ENCODE measurements at regions not wholly inside any gene's neighbourhood (a gene's known extent, or its start where the extent isn't known, plus 50 kb on each side); places are given as distances from the start of the nearest gene placed in this dataset.

DNA sequence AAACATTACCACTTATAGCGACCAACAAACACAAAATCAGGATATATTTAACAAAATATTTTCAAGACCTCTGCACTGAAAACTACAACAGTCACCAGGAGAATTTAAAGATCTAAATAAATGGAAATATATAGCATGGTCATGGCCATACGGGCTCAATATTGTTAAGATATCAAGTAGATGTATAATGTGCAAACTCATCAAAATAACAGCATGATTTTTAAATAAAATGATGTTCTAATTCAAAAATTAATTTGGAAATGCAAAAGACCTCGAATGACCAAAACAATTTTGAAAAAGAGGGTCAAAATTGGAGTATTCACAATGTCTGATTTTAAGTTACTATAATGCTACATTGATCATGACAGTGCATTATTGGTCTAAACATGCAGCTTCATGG is 159.1 kb upstream of the NDN start:
- H3K4me3 ChIP-seq (ENCODE audit: low read depth, low read length) = no peak overlapping the region
- no peaks in the 10 kb centered on the region for H3K36me3 ChIP-seq (ENCODE audit: control insufficient read depth, insufficient read depth, low read length)
- H3K4me1 ChIP-seq (ENCODE audit: control insufficient read depth, insufficient read depth, low read length) = no peaks in the 10 kb centered on the region
- peaks cover 10% of the 10 kb centered on the region; the same call in 1 of the 2 replicates for H3K9me3 ChIP-seq (ENCODE audit: control insufficient read depth, insufficient read depth, low read depth, low read length)
- H3K27ac ChIP-seq (ENCODE audit: low read depth, low read length) = no peak overlapping the region
- H3K27me3 ChIP-seq (ENCODE audit: control insufficient read depth, insufficient read depth, low read length) = peaks cover 2% of the 10 kb centered on the region; the same call in 1 of the 2 replicates
- no peak overlapping the region for H3K9ac ChIP-seq (ENCODE audit: low read length)

DNA sequence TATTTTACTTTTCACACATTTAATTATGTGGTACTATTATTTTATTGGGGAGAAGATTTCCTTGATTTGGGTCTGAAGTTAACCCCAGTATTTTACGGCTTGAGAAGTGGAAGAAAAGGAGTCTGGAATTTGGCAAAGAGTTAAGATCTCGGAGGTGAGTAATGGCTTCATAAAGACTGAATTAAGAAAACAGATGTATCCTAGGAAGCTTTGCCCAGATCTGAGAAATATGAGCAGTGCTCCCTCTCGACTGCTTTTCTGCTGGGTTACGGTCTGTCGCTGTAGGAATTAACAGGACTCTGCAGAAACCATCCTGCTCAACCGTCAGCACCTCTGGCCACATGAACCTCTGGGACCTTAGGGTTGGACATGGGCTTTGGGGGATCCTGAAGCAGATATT is 163.6 kb upstream of the NDN start:
- H3K4me1 ChIP-seq (ENCODE audit: control insufficient read depth, insufficient read depth, low read length) = no peaks in the 10 kb centered on the region; the same call in 1 of the 2 replicates
- no peak overlapping the region for H3K9ac ChIP-seq (ENCODE audit: low read length)
- no peak overlapping the region for H3K4me3 ChIP-seq (ENCODE audit: low read depth, low read length)
- no peak overlapping the region for H3K27ac ChIP-seq (ENCODE audit: low read depth, low read length)
- no peaks in the 10 kb centered on the region for H3K36me3 ChIP-seq (ENCODE audit: control insufficient read depth, insufficient read depth, low read length)
- H3K27me3 ChIP-seq (ENCODE audit: control insufficient read depth, insufficient read depth, low read length) = peaks cover 2% of the 10 kb centered on the region; the same call in 1 of the 2 replicates
- H3K9me3 ChIP-seq (ENCODE audit: control insufficient read depth, insufficient read depth, low read depth, low read length) = peaks cover 15% of the 10 kb centered on the region; the same call in 1 of the 2 replicates

DNA sequence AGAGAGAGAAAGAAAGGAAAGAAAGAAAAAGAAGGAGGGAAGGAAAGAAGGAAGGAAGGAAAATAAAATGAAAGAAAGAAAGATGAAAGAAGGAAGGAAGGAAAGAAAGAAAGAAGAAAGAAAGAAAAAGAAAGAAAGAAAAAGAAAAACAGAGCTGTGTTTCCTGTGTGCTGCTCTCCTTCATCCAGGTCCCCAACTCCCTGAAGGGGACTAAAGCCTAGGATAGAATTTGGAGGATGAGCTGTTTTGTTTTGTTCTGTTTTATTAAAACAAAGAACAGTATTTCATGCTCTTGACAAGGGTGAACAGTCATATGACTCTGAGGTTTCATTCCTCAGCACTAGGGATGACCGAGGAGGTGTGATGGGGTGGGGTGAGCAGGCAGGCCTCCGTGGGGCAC is 164.8 kb upstream of the NDN start:
- H3K27me3 ChIP-seq (ENCODE audit: control insufficient read depth, insufficient read depth, low read length) = peaks cover 2% of the 10 kb centered on the region; the same call in 1 of the 2 replicates
- no peaks in the 10 kb centered on the region; the same call in 1 of the 2 replicates for H3K4me1 ChIP-seq (ENCODE audit: control insufficient read depth, insufficient read depth, low read length)
- no peak overlapping the region for H3K27ac ChIP-seq (ENCODE audit: low read depth, low read length)
- H3K9me3 ChIP-seq (ENCODE audit: control insufficient read depth, insufficient read depth, low read depth, low read length) = peaks cover 15% of the 10 kb centered on the region; the same call in 1 of the 2 replicates
- H3K4me3 ChIP-seq (ENCODE audit: low read depth, low read length) = no peak overlapping the region
- no peak overlapping the region for H3K9ac ChIP-seq (ENCODE audit: low read length)
- H3K36me3 ChIP-seq (ENCODE audit: control insufficient read depth, insufficient read depth, low read length) = no peaks in the 10 kb centered on the region

DNA sequence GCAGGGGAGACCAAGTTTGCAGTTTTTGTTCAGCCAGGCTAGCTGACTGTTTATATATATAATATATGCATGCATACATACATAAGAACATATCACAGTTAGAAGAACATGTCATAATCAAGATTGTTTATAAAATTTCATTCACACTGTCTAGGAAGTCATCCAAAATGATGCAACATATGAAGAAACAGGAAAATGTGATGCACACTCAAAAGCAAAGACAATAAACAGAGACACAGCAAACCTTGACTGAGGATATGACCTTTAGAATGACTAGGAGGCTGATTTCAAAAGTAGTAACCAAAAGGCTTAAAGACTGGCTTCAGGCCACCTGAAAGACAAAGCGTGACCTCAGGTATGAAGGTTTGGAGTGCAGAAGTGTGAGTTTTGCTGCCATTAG is 166.2 kb upstream of the NDN start:
- peaks cover 15% of the 10 kb centered on the region; the same call in 1 of the 2 replicates for H3K9me3 ChIP-seq (ENCODE audit: control insufficient read depth, insufficient read depth, low read depth, low read length)

DNA sequence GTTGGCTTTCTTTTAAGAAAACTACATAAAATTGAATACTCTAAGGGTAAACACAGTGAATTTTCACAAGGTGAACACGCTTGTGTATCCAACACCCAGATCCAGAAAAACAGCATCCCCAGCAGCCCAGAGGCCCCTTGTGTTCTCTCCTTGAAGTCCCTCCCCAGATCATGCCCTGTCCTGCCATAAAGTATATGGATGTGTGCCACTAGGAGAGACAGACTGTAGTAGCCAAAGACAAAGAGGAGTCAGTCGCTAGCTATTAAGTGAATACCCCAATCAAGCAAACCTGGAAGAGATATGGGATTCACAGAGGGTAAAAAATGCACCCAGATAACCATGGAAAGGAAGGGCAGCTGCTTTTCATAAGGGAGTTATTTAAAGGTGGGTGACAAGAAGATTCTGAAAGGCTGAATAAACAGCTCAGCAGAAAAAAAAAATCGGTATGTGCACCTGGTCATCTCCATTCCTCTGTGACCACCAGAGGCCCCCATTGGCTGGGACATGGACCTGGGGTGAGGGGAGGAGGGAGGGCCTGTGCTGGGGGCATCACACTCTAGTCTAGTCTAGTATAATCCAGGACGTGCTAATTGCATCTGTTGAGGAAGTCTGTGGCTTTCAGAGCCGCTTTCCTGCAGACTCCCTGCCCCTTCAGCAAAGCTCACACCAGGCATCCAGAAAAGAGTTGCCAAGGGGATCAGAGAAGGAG is 167.3 kb upstream of the NDN start:
- Histone ChIP-seq H3K4me3 (ENCODE audit: low read depth, low read length) (no peak overlapping the region), H3K4me1 (ENCODE audit: control insufficient read depth, insufficient read depth, low read length) (no peaks in the 10 kb centered on the region; the same call in 1 of the 2 replicates), H3K27ac (ENCODE audit: low read depth, low read length) (no peak overlapping the region), H3K9me3 (ENCODE audit: control insufficient read depth, insufficient read depth, low read depth, low read length) (peaks cover 18% of the 10 kb centered on the region; the same call in 1 of the 2 replicates), H3K9ac (ENCODE audit: low read length) (no peak overlapping the region), H3K27me3 (ENCODE audit: control insufficient read depth, insufficient read depth, low read length) (peaks cover 2% of the 10 kb centered on the region; the same call in 1 of the 2 replicates), H3K36me3 (ENCODE audit: control insufficient read depth, insufficient read depth, low read length) (no peaks in the 10 kb centered on the region)

More for the DNA sequence above, 166.2 kb upstream of the NDN start:
- no peak overlapping the region for H3K9ac ChIP-seq (ENCODE audit: low read length)
- no peaks in the 10 kb centered on the region; the same call in 1 of the 2 replicates for H3K4me1 ChIP-seq (ENCODE audit: control insufficient read depth, insufficient read depth, low read length)
- H3K27ac ChIP-seq (ENCODE audit: low read depth, low read length) = no peak overlapping the region
- H3K27me3 ChIP-seq (ENCODE audit: control insufficient read depth, insufficient read depth, low read length) = peaks cover 2% of the 10 kb centered on the region; the same call in 1 of the 2 replicates
- H3K4me3 ChIP-seq (ENCODE audit: low read depth, low read length) = no peak overlapping the region
- H3K36me3 ChIP-seq (ENCODE audit: control insufficient read depth, insufficient read depth, low read length) = no peaks in the 10 kb centered on the region

DNA sequence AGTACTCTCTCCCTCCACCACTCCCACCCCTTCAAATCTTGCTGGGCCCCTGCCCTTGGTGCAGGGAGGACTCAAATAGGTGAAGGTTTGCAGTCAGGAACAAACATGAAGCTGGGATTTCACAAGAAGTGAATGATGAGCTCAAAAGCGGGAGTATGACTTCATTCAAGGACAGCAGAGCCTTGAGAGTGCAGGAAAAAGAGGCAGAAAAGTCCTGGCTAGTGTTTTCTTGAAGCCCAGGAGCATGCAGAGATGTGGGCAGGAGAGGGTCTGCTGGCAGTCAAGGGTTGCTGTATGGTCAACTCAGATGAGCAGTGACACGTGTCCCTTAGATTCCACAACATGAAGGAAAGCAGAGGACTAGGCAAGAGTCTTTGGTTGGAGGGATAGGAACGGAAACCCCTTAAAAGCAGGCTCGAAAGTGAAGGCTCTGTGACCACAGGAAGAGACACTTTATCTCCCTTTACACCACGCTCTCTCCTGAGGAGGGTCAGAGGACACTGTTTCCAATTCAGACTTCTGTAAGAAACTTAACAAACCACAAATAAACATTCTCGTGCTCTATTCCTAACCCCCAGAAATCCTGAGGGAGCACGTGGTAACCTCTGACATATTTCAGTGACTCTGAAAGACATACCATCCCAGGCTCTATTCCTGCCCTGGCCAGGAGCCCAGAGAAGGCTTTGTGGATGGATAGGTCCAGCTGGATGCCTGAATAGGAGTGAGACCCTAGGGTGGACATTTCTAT is 168.0 kb upstream of the NDN start:
- Histone ChIP-seq H3K27me3 (ENCODE audit: control insufficient read depth, insufficient read depth, low read length) (peaks cover 2% of the 10 kb centered on the region; the same call in 1 of the 2 replicates), H3K4me3 (ENCODE audit: low read depth, low read length) (no peak overlapping the region), H3K9ac (ENCODE audit: low read length) (no peak overlapping the region), H3K36me3 (ENCODE audit: control insufficient read depth, insufficient read depth, low read length) (no peaks in the 10 kb centered on the region), H3K27ac (ENCODE audit: low read depth, low read length) (no peak overlapping the region), H3K4me1 (ENCODE audit: control insufficient read depth, insufficient read depth, low read length) (peaks cover 4% of the 10 kb centered on the region), H3K9me3 (ENCODE audit: control insufficient read depth, insufficient read depth, low read depth, low read length) (peaks cover 16% of the 10 kb centered on the region; the same call in 1 of the 2 replicates)

DNA sequence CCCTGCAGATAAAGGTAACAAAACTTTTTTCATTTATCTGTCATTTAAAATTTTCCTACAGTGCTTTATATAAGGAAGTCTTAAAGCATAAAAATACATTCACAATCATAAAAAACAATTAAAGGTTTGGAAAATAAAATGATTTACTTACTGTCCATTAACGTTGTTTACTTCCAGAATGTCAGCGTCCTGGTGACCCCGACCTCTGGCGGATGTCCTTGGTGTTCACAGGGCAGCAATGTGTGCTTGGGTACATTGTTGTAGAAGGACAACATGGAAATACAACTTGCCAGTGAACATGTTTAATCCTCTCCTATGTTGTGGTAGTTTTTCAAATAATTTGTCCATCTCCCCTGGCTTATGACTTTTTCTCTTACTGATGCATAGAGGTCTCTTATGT is 168.8 kb upstream of the NDN start:
- H3K4me1 ChIP-seq (ENCODE audit: control insufficient read depth, insufficient read depth, low read length) = peaks cover 8% of the 10 kb centered on the region
- no peak overlapping the region for H3K27ac ChIP-seq (ENCODE audit: low read depth, low read length)
- H3K36me3 ChIP-seq (ENCODE audit: control insufficient read depth, insufficient read depth, low read length) = no peaks in the 10 kb centered on the region
- no peak overlapping the region for H3K9ac ChIP-seq (ENCODE audit: low read length)
- no peaks in the 10 kb centered on the region; the same call in 1 of the 2 replicates for H3K27me3 ChIP-seq (ENCODE audit: control insufficient read depth, insufficient read depth, low read length)
- peaks cover 11% of the 10 kb centered on the region; the same call in 1 of the 2 replicates for H3K9me3 ChIP-seq (ENCODE audit: control insufficient read depth, insufficient read depth, low read depth, low read length)
- H3K4me3 ChIP-seq (ENCODE audit: low read depth, low read length) = no peak overlapping the region

DNA sequence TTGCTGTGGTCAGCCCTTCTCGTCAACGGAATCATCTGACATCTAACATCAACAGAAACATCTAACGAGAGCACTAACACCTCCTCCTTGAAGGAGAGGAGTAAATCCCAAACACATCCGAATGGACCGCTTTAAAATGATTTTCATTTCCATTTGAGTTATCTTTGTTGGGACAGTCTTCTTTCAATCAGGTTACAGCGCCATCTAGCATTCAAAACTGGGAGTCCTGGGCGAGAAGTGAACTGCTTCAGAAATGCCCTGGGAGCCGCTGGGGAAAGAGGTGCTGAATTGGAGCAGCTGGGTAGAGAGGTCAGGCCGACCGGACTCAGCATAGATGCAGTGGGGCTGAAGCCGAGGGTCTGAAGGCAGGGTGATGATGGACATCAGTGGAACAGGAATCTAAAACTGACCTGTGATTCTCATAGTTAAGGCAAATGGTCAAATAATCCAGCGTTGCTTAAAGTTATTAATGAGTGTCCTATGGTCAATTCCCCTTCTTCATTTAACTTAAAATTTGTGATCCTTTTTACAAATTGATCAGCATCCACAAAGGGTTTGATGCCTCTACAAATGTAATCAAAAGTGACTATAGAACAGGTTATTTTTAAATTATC is 170.0 kb upstream of the NDN start:
- Histone ChIP-seq H3K9me3 (ENCODE audit: control insufficient read depth, insufficient read depth, low read depth, low read length) (peaks cover 11% of the 10 kb centered on the region; the same call in 1 of the 2 replicates), H3K36me3 (ENCODE audit: control insufficient read depth, insufficient read depth, low read length) (no peaks in the 10 kb centered on the region), H3K4me1 (ENCODE audit: control insufficient read depth, insufficient read depth, low read length) (peaks cover 8% of the 10 kb centered on the region), H3K27ac (ENCODE audit: low read depth, low read length) (no peak overlapping the region), H3K4me3 (ENCODE audit: low read depth, low read length) (peak overlapping the region; percentile 30; the same call in 1 of the 2 replicates), H3K9ac (ENCODE audit: low read length) (no peak overlapping the region), H3K27me3 (ENCODE audit: control insufficient read depth, insufficient read depth, low read length) (peaks cover 3% of the 10 kb centered on the region; the same call in 1 of the 2 replicates)

DNA sequence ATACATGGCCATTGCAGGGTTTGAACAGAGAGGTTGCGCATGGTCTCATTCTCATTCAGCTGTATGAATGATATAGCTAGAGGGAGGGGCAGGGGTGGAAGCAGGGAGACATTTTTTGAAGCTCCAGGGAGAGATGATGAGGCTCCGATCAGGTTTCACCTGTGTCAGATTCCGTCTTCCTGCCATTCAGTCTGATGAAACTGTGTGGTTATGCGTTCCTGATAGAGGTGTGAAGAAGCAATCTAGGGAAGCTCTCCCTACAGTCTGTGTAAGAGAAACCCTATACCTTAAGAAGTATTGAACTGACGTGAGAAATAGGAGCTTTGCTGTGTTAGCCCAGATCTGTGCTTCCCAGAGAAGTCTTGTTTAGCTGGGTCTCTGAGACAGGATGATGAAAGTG is 171.9 kb upstream of the NDN start:
- Histone ChIP-seq H3K9me3 (ENCODE audit: control insufficient read depth, insufficient read depth, low read depth, low read length) (peaks cover 17% of the 10 kb centered on the region; the same call in 1 of the 2 replicates), H3K4me1 (ENCODE audit: control insufficient read depth, insufficient read depth, low read length) (peaks cover 8% of the 10 kb centered on the region), H3K27ac (ENCODE audit: low read depth, low read length) (no peak overlapping the region), H3K4me3 (ENCODE audit: low read depth, low read length) (no peak overlapping the region), H3K9ac (ENCODE audit: low read length) (no peak overlapping the region), H3K36me3 (ENCODE audit: control insufficient read depth, insufficient read depth, low read length) (no peaks in the 10 kb centered on the region), H3K27me3 (ENCODE audit: control insufficient read depth, insufficient read depth, low read length) (peaks cover 3% of the 10 kb centered on the region; the same call in 1 of the 2 replicates)

DNA sequence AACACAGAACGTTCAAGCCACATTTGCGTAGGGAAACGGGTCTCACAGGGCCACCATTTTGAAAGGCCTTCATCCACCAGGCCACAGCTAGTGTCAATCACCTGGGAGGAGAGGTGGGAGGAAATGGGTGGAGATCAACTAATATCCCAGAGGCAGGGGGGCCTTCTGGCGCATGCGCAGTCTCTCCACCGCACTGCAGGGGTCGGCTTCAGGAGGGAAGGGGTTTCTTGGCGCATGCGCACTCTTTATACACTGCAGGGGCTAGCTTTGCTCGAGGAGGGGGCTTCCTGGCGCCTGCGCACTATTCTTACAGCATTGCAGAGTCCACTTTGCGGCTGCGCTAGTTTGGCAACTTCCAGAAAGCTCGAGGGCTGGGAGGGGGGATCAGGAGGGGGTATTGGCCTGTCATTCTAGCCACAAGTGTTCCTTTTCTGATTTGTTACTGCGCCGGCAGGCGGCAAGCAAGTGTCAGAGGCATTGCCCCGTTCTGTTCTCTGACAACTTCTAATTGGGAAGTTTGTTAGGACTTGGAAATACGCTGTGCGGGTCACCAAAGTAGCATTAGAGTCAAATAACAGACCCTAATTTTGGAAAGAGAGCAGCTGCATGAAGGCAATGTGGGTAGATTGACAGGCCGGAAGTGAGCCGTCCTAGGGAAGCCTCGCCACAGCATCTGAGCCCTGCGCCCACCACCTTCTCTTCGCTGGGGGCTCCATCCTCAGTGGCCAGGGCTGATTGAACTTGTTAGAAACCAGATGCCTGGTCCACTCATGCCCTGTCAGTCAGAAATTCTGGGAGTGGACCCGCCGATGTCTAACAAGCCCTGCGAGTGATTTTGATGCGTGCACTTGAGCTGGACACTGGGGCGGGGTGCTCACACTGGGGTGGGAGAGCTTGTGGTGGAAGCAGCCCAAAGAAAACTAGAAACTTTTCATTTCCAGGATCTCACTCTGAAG is 173.5 kb upstream of the NDN start:
- H3K9ac ChIP-seq (ENCODE audit: low read length) = no peak overlapping the region
- peak overlapping the region; percentile 31 for H3K4me3 ChIP-seq (ENCODE audit: low read depth, low read length)
- H3K9me3 ChIP-seq (ENCODE audit: control insufficient read depth, insufficient read depth, low read depth, low read length) = peaks cover 10% of the 10 kb centered on the region; the same call in 1 of the 2 replicates
- H3K4me1 ChIP-seq (ENCODE audit: control insufficient read depth, insufficient read depth, low read length) = peaks cover 8% of the 10 kb centered on the region
- H3K27ac ChIP-seq (ENCODE audit: low read depth, low read length) = no peak overlapping the region
- H3K36me3 ChIP-seq (ENCODE audit: control insufficient read depth, insufficient read depth, low read length) = no peaks in the 10 kb centered on the region
- peaks cover 3% of the 10 kb centered on the region; the same call in 1 of the 2 replicates for H3K27me3 ChIP-seq (ENCODE audit: control insufficient read depth, insufficient read depth, low read length)

Measured in HUES6 (cell line).